ENCODE measurements at regions not wholly inside any gene's neighbourhood (a gene's known extent, or its start where the extent isn't known, plus 50 kb on each side); places are given as distances from the start of the nearest gene placed in this dataset.

- no TSS peak for BruUV-seq (replicated peaks)
- POLR2A ChIA-PET = interaction anchor here (1.0 to 3.2 kb wide), 7 partner anchors 9 to 75 kb away, joined by 3 to 18 read pairs (median 4); partner anchors contain the start of gene CITED2
- intact Hi-C loops (cut with micrococcal nuclease) = loop anchor here (2.0 to 5.0 kb wide), 4 partner anchors 49 to 199 kb away; no protein-coding TSS in a partner anchor
- TF ChIP-seq RBM39 (optimal IDR thresholded peaks at IDR 0.05; ENCODE audit: low read depth, low read length) (no peak), SMAD4 (CRISPR knock-in tag; conservative IDR thresholded peaks at IDR 0.05) (no peak), REST (IDR thresholded peaks at IDR 0.05; ENCODE audit: borderline replicate concordance) (peak; percentile 7; the same call in 1 of the 2 replicates), REST (CRISPR knock-in tag; IDR thresholded peaks at IDR 0.05; ENCODE audit: low read depth) (no peak), ADNP (tag; IDR thresholded peaks at IDR 0.05) (peak; percentile 32; the same call in 1 of the 2 replicates), ZNF224 (CRISPR knock-in tag; IDR thresholded peaks at IDR 0.05) (no peak), RFX1 (IDR thresholded peaks at IDR 0.05) (0 out of 2 replicates have a peak, but pooled peaks have one; percentile 12), KAT8 (IDR thresholded peaks at IDR 0.05; ENCODE audit: low read depth) (0 out of 2 replicates have a peak, but pooled peaks have one; percentile 21), ZBTB7A (IDR thresholded peaks at IDR 0.05; ENCODE audit: borderline replicate concordance, control insufficient read depth, low read depth, low read length) (no peak)
- TF ChIP-seq, protein P1, sequence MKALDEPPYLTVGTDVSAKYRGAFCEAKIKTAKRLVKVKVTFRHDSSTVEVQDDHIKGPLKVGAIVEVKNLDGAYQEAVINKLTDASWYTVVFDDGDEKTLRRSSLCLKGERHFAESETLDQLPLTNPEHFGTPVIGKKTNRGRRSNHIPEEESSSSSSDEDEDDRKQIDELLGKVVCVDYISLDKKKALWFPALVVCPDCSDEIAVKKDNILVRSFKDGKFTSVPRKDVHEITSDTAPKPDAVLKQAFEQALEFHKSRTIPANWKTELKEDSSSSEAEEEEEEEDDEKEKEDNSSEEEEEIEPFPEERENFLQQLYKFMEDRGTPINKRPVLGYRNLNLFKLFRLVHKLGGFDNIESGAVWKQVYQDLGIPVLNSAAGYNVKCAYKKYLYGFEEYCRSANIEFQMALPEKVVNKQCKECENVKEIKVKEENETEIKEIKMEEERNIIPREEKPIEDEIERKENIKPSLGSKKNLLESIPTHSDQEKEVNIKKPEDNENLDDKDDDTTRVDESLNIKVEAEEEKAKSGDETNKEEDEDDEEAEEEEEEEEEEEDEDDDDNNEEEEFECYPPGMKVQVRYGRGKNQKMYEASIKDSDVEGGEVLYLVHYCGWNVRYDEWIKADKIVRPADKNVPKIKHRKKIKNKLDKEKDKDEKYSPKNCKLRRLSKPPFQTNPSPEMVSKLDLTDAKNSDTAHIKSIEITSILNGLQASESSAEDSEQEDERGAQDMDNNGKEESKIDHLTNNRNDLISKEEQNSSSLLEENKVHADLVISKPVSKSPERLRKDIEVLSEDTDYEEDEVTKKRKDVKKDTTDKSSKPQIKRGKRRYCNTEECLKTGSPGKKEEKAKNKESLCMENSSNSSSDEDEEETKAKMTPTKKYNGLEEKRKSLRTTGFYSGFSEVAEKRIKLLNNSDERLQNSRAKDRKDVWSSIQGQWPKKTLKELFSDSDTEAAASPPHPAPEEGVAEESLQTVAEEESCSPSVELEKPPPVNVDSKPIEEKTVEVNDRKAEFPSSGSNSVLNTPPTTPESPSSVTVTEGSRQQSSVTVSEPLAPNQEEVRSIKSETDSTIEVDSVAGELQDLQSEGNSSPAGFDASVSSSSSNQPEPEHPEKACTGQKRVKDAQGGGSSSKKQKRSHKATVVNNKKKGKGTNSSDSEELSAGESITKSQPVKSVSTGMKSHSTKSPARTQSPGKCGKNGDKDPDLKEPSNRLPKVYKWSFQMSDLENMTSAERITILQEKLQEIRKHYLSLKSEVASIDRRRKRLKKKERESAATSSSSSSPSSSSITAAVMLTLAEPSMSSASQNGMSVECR (CRISPR knock-in tag; IDR thresholded peaks at IDR 0.05) = no peak
Measured at GRCh38 chr6:139448051-139448649, 73.7 kb upstream of the CITED2 start.

More at GRCh38 chr6:139448051-139448649, 73.7 kb upstream of the CITED2 start:
- Histone ChIP-seq H3K9me1 (ENCODE audit: control insufficient read depth, insufficient read depth, low read length) (no peaks in the 10 kb centered on the region), H3K36me3 (ENCODE audit: control insufficient read depth, insufficient read depth, low read length) (no peaks in the 10 kb centered on the region), H4K20me1 (replicated peaks; ENCODE audit: control insufficient read depth, insufficient read depth, low read length) (no peaks in the 10 kb centered on the region), H3K4me2 (ENCODE audit: insufficient read depth, low read length) (peak overlapping the region; percentile 48), H2AFZ (ENCODE audit: low read depth, low read length) (peak overlapping the region; percentile 84), H3K27ac (ENCODE audit: extremely low read depth, low read depth, low read length) (peak overlapping the region; percentile 87), H3K79me2 (ENCODE audit: control insufficient read depth, insufficient read depth, low read length) (no peaks in the 10 kb centered on the region), H3K27me3 (ENCODE audit: control insufficient read depth in 2 of 2, insufficient read depth in 2 of 2, low read length in 2 of 2) (no peaks in the 10 kb centered on the region), H3K4me3 (no peak overlapping the region), H3K9ac (ENCODE audit: insufficient read depth in 1 of 2, low read depth in 2 of 2, low read length in 2 of 2) (peak overlapping the region in 1 of 2 experiments; percentile 64; a peak in 2 of 4 replicates), H3K4me1 (replicated peaks in 1 of 2; ENCODE audit: control insufficient read depth in 2 of 2, insufficient read depth in 2 of 2, low read length in 2 of 2) (peaks cover 11 to 65% of the 10 kb centered on the region in 2 experiments), H3K9me3 (replicated peaks; ENCODE audit: control insufficient read depth, insufficient read depth, low read depth, low read length) (no peaks in the 10 kb centered on the region)
- 12% methylated on average over 2 of the region's 2 CpGs for WGBS (ENCODE audit: insufficient coverage, low coverage, missing lambda C conversion rate)
- DNase-seq (ENCODE audit: extremely low read depth in 1 of 4, low spot score in 3 of 4) (peak in 3 of 4 experiments; percentile 27 to 70 (median 35)), ATAC-seq (peak; percentile 30), FAIRE-seq (peak; percentile 54)
- in situ Hi-C loops (cut with MboI) = no loop called here
- CTCF ChIA-PET (ENCODE audit: low intra/inter-chr PET ratio) = no interaction called here

Data from K562 (cell line).